ENCODE measurements at regions not wholly inside any gene's neighbourhood (a gene's known extent, or its start where the extent isn't known, plus 50 kb on each side); places are given as distances from the start of the nearest gene placed in this dataset.

DNA sequence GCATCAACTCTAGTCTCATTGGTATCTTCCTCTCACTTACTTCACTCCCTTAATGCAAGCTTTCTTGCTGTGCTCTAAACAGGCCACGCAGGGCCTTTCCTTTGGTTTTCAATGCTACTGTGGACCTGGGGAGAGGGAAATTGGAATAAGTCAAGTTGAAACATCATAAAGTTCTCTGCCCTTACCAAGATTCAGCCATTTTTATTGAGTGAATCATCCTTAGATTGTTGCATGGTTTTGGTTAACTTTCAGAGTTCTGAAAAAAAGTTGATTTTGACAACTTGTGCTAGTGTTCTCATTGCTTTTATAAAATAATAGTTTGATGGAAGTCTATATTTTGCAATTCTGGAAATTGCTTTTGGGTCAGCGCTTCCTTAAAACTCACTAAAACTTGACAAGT is 852.8 kb upstream of the ACVR2A start:
- TF ChIP-seq, protein P1, sequence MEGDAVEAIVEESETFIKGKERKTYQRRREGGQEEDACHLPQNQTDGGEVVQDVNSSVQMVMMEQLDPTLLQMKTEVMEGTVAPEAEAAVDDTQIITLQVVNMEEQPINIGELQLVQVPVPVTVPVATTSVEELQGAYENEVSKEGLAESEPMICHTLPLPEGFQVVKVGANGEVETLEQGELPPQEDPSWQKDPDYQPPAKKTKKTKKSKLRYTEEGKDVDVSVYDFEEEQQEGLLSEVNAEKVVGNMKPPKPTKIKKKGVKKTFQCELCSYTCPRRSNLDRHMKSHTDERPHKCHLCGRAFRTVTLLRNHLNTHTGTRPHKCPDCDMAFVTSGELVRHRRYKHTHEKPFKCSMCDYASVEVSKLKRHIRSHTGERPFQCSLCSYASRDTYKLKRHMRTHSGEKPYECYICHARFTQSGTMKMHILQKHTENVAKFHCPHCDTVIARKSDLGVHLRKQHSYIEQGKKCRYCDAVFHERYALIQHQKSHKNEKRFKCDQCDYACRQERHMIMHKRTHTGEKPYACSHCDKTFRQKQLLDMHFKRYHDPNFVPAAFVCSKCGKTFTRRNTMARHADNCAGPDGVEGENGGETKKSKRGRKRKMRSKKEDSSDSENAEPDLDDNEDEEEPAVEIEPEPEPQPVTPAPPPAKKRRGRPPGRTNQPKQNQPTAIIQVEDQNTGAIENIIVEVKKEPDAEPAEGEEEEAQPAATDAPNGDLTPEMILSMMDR (IDR thresholded peaks at IDR 0.05) = no peak
- no peak for TF ChIP-seq POLR2A (IDR thresholded peaks at IDR 0.05)
- no peak for TF ChIP-seq POLR2AphosphoS5 (IDR thresholded peaks at IDR 0.05)
